Right cardiac atrium (tissue), 5 donors: ENCODE measurements at regions not wholly inside any gene's neighbourhood (a gene's known extent, or its start where the extent isn't known, plus 50 kb on each side); places are given as distances from the start of the nearest gene placed in this dataset.

Experiments used
- ATAC-seq, 2 donors: fragments of 200-7000 bp; cut with Tn5 transposase; one replicate each; pipeline versions ENCODE4 v1.8.0 to v1.9.1; 2020; ENCODE audit warnings: moderate library complexity in 2 of 2, mild to moderate bottlenecking in 1 of 2
- DNase-seq, 3 donors: peaks; one replicate each; pipeline ENCODE4 v3.0.0-alpha.2; 2020
- H3K27ac ChIP-seq: one replicate; pipeline ENCODE4 v1.5.1; 2013; ENCODE audit warnings: mild to moderate bottlenecking, low read length, control low read depth, moderate library complexity
- H3K27me3 ChIP-seq: one replicate; pipeline ENCODE4 v1.6.1; 2013; ENCODE audit not compliant: control insufficient read depth, insufficient read depth
- H3K4me1 ChIP-seq: one replicate; pipeline ENCODE4 v1.6.1; 2013; ENCODE audit warnings: low read length; ENCODE audit not compliant: control insufficient read depth, insufficient read depth
- H3K4me3 ChIP-seq: one replicate; pipeline ENCODE4 v1.5.1; 2013; ENCODE audit warnings: low read length, control low read depth
- H3K9me3 ChIP-seq: one replicate; pipeline ENCODE4 v1.6.1; 2013; ENCODE audit warnings: low read length; ENCODE audit not compliant: control insufficient read depth
- WGBS: extraction: QIAGEN DNeasy Blood & Tissue Kit; methylation state at CpG from one replicate; pipeline ENCODE4 v1.1.7; 2013; 5-methylcytosine and 5-hydroxymethylcytosine counted together
- intact Hi-C, 4 donors: fragments of 100-400 bp; cut with DNase I; formaldehyde crosslinking; loops; one replicate each; pipeline versions ENCODE4 v1.11.0 to v1.14.0; 2022 to 2023
- donor health status: healthy with polysubstance abuse.
- donor health status: DM: no; HTN: yes; CAD: no.
- donor health status: DM: no; HTN: no; CAD: no.
- donor health status: DM: no; HTN: yes; CAD: no; lungs with severe emphysema.
- donor health status: DM: yes; HTN: yes; CAD: no.

DNA sequence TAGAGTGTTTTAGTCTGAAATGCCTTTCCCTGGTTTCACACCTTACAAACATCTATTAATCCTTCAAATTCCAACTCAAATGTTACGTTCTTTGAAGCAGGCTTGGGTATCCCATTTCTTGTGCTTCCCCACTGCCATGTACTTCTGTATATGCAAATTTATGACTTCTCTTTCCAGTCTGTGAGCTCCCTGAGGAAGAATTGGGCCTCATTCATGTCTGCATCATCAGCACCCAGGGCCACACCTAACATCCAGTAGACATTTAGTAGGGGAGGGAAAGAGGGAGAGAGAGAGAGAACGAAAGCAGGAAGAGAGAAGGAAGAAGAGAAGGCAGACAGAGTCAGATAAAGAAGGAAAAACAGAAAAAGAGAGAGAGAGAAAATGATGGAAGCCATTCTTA is 53.3 kb upstream of the KY start:
- intact Hi-C loops: no loop called here
- no peaks in the 10 kb centered on the region for H3K27me3 ChIP-seq
- H3K9me3 ChIP-seq: no peaks in the 10 kb centered on the region
- WGBS: 77% methylated on average over 2 of the region's 2 CpGs
- no peaks in the 10 kb centered on the region for H3K4me1 ChIP-seq
- no peak overlapping the region for H3K4me3 ChIP-seq
- ATAC-seq (no peak), DNase-seq (no peak)
- no peak overlapping the region for H3K27ac ChIP-seq

DNA sequence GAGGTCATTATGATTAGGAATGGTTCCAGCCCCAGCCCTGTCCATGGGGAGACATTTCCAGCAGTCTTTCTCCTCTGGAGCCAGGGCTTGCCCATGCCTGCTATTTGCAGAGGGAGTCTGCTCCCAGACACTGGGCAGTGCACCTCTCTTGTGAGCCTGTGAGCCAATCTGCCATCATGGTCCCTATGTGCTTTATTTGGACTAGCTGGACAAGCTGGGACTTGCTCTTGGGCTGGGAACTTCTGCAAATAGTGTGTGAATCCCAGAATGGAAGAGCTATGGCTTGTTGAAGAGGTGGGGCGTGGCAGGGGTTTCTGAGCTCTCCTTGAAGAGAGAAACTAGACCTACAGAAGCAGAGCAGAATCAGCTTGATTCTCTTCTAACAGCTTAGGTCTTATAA is 53.7 kb upstream of the KY start:
- no peak overlapping the region for H3K27ac ChIP-seq
- H3K4me3 ChIP-seq: no peak overlapping the region
- intact Hi-C loops: no loop called here
- H3K27me3 ChIP-seq: no peaks in the 10 kb centered on the region
- DNase-seq: no peak
- no peaks in the 10 kb centered on the region for H3K9me3 ChIP-seq
- no peak for ATAC-seq
- 69% methylated on average over 1 of the region's 1 CpG for WGBS
- no peaks in the 10 kb centered on the region for H3K4me1 ChIP-seq

DNA sequence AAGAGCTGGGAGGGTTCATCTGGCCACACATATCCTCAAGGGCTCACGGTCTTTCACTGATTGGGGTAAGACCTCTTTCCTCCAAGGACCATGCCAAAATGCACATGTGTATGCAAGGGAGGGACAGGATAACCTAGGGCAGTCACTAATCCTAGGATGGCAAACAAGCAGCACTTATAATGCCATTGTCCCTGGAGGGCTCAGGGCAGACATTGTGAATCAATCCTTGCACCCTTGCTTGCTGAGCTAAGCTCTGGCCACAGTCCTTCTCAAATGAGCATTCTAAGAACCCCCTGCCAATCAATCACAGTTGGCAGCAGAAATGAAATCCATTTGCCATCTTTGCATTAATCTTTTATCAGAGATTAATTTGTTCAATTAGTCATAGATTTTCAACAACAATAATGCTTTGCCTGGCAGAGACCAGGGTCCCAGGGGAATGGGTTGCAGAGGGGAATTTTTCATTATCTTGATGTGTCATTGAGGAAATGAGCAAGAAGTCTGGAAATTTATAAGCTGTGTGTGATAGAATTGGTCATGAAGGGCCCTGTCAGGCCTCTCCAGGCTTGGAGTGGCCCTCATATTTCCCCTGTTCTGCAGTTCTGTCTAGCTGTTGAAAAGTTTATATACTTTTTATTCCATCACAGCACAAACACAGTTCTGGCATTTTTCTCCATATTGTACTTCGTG is 57.2 kb upstream of the KY start:
- Histone ChIP-seq H3K27me3 (no peaks in the 10 kb centered on the region), H3K4me3 (no peak overlapping the region), H3K9me3 (no peaks in the 10 kb centered on the region), H3K27ac (no peak overlapping the region), H3K4me1 (no peaks in the 10 kb centered on the region)
- 87% methylated on average over 2 of the region's 2 CpGs for WGBS
- intact Hi-C loops: no loop called here
- ATAC-seq: no peak
- DNase-seq: no peak

DNA sequence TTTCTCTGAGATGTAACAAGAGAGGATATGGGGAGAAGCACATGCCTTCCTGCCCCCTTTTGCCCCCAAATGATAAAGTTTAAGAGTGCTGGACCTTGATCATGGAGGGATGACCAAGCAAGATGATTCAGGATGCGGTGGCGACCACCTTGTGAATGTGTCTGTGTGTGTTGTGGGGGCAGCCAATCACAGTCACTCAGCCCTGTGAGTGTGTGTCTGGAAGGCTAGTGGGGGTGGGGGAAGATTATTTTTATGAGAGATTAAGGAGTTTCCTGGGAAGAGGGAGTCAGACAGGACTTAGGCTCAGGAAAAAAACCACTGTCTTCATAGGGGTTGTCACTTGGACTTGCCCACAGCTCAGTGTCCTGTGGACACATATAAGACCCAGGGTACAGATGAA is 57.8 kb upstream of the KY start:
- WGBS: 93% methylated on average over 2 of the region's 2 CpGs
- intact Hi-C loops: no loop called here
- DNase-seq (no peak), ATAC-seq (no peak)
- Histone ChIP-seq H3K4me3 (no peak overlapping the region), H3K9me3 (no peaks in the 10 kb centered on the region), H3K4me1 (no peaks in the 10 kb centered on the region), H3K27ac (no peak overlapping the region), H3K27me3 (no peaks in the 10 kb centered on the region)

DNA sequence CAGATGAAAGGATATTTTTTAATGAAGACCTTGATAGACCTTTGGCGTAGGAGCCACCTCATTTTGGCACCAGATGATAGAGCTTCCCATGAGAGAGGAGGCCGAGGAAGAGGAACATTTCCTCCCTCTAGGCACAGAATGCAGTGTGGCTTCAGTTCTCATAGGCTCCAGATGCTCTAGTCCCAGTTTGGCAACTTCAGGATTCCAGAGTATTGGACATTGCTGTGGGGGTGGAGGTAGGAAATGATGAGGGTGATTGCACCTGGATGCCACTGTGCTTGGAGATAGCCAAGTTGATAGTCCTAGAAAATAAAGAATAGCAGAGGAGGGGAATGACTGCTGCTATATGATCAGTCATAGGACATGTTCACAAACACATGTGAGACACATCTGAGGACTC is 58.3 kb upstream of the KY start:
- Histone ChIP-seq H3K4me3 (no peak overlapping the region), H3K27me3 (no peaks in the 10 kb centered on the region), H3K9me3 (no peaks in the 10 kb centered on the region), H3K4me1 (no peaks in the 10 kb centered on the region), H3K27ac (no peak overlapping the region)
- ATAC-seq (no peak), DNase-seq (no peak)
- WGBS: 79% methylated on average over 2 of the region's 2 CpGs
- intact Hi-C loops: no loop called here

DNA sequence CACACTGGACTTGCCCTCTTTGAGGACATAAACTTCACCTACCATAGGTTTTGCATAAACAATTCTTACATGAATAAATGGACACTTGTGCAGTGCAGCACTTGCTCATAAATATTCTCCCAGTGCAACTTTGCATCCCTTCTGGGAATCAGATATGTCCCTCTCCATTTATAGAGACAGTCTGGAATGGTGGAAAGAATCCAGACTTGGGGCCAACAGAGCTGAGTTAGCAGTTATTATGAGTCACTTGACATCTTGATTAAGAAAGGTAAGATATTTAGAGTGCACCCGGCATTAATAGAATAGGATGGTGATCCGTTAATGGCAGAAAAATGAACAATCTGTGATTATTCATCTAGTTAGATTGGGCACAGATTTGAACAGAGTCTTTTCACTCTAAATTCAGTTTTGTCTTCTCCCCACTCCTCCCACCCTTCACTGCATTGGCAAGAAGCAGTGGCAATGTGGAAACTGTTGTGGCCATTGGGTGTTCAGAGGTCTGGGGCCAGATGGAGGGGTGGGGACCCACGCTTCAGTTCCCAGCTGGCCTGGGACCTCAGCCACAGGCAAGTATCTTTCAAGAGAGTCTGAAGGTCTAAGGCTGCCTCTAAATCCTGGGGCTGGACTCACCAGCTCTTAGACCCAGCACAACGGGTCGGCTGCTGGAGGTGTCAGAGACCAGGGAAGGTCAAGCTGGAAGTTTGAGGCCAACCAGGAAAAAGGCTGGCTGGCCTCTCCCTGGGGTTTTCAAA is 58.9 kb upstream of the KY start:
- Histone ChIP-seq H3K9me3 (no peaks in the 10 kb centered on the region), H3K4me3 (no peak overlapping the region), H3K4me1 (no peaks in the 10 kb centered on the region), H3K27me3 (no peaks in the 10 kb centered on the region), H3K27ac (no peak overlapping the region)
- ATAC-seq: peak; percentile 64 to 66
- intact Hi-C loops: no loop called here
- WGBS: 32% methylated on average over 5 of the region's 5 CpGs
- peak in 2 of 3 donors; percentile 23 to 62 for DNase-seq

DNA sequence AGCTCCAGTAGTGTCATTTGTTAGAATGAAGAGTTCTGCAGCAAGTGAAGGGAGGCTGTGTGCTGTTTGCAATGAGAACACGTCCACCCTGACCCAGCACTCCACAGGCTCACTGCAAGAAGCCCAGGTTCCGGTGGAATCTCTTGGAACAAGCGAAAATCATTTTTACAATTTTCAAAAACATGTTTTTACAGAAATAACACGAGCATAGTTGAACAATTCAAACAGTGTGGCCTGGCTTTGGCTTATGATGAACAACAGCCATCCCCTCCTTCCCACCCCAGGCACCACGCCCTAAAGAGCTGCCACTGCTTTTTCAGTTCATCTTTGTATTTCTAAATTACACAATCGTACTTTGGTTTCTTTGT is 59.5 kb upstream of the KY start:
- Histone ChIP-seq H3K9me3 (no peaks in the 10 kb centered on the region), H3K4me1 (no peaks in the 10 kb centered on the region), H3K4me3 (no peak overlapping the region), H3K27me3 (no peaks in the 10 kb centered on the region), H3K27ac (no peak overlapping the region)
- DNase-seq: peak in 1 of 3 donors; percentile 33
- no peak for ATAC-seq
- intact Hi-C loops: no loop called here
- WGBS: 62% methylated on average over 6 of the region's 6 CpGs

DNA sequence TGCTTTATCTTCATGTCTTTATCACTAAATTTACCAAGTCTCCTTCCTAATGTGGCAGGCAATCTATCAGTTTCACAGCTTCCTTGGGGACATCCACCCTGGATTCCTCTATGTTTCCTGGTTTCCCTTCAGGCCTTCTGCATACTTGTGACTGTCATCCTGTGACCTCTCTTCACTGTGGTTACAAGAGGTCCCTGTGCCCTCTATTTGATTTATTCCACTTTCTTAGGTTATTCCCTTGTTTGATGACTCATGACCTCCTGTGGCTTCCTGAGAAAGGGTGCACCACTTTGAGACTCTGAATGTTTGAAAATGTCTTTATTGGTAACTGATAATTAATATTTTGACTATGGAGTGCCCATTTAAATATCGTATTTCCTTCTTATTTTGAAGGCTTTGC is 60.5 kb upstream of the KY start:
- Histone ChIP-seq H3K27me3 (no peaks in the 10 kb centered on the region), H3K9me3 (no peaks in the 10 kb centered on the region), H3K4me3 (no peak overlapping the region), H3K4me1 (no peaks in the 10 kb centered on the region), H3K27ac (no peak overlapping the region)
- no peak for DNase-seq
- no peak for ATAC-seq
- intact Hi-C loops: no loop called here
- 85% methylated on average over 1 of the region's 1 CpG for WGBS

DNA sequence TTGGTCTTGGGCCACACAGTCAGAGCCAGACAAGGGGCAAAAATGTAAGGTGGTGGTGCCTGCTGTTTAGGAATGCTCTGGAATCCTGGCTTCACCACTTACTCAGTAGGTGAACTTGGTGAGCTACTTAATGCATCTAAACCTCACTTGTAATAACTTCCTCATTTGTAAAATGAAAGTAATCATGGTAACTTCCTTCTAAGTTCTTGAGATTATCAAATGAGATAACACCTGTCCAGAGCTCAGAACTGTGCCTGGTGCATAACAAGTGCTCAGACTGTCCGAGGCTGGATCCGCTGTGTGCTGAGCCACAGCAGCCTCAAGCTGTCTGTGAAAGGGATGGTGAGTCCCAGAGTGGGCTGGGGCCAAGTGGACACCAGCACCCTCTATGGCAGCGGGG is 62.8 kb upstream of the KY start:
- no peak overlapping the region for H3K4me3 ChIP-seq
- no peak for DNase-seq
- 84% methylated on average over 3 of the region's 3 CpGs for WGBS
- ATAC-seq: no peak
- H3K27me3 ChIP-seq: no peaks in the 10 kb centered on the region
- H3K4me1 ChIP-seq: no peaks in the 10 kb centered on the region
- no peak overlapping the region for H3K27ac ChIP-seq
- intact Hi-C loops: no loop called here
- H3K9me3 ChIP-seq: no peaks in the 10 kb centered on the region

DNA sequence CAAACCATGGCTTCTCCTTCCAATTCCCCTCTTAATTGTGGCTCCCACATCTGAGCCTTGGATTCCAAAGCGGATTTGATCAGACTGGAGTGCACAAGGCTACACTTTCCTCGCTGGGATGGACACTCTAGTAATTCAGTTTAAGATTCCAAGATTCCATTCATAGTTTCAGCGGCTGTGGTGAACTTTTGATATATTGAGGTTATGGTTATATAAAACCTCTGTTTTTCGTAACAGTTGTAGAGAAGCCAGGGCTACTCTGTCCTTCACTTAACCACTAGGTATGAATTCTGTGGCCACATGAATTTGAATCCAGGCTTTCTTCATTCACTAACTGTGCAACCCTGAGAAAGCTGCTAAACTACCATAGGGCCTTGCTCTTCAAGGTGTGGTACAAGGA is 67.9 kb upstream of the KY start:
- DNase-seq: no peak
- 73% methylated on average over 4 of the region's 4 CpGs for WGBS
- Histone ChIP-seq H3K9me3 (no peaks in the 10 kb centered on the region), H3K4me3 (no peak overlapping the region), H3K27ac (no peak overlapping the region), H3K4me1 (no peaks in the 10 kb centered on the region), H3K27me3 (no peaks in the 10 kb centered on the region)
- ATAC-seq: no peak
- intact Hi-C loops: no loop called here

DNA sequence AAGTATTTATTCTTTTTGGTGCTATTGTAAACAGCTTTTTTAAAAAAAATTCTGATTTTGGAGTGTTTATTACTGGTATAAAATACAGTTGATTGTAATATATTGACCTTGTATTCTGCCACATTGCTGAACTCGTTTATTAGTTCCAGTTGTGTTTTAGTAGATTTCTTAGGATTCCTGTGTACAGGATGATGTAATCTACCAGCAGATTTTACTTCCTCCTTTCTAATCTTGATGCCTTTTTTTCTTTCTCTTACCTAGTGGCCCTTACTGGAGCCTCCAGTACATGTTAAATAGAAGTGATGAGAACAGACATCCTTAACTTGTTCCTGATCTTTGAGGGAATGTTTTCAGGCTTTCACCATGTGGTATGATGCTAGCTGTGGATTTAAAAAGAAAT is 70.4 kb upstream of the KY start:
- DNase-seq (no peak), ATAC-seq (no peak)
- no peaks in the 10 kb centered on the region for H3K4me1 ChIP-seq
- no peak overlapping the region for H3K27ac ChIP-seq
- WGBS: 45% methylated on average over 1 of the region's 1 CpG
- H3K9me3 ChIP-seq: no peaks in the 10 kb centered on the region
- H3K27me3 ChIP-seq: no peaks in the 10 kb centered on the region
- intact Hi-C loops: no loop called here
- no peak overlapping the region for H3K4me3 ChIP-seq

DNA sequence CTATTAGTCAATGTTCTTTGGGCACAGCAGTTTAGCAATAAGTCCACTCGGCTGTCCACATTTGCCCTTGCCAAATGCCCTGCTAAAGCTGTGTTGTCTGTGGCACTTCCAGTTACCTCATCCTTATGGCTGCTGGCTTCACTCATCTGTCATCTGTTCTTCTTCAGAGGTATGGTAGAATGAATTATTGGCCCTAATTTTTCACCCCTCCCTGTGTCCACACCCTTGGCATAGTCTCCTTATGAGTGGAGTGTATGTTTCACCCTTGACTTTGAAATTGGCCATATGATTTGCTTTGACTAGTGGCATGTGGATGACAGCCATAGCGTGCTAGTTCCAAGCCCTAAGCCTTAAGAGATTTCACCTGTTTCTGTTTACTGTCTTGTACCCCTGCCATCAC is 72.1 kb upstream of the EPHB1 start:
- H3K9me3 ChIP-seq: no peaks in the 10 kb centered on the region
- no peak overlapping the region for H3K4me3 ChIP-seq
- H3K27ac ChIP-seq: no peak overlapping the region
- no peaks in the 10 kb centered on the region for H3K27me3 ChIP-seq
- intact Hi-C loops: no loop called here
- no peak for ATAC-seq
- no peaks in the 10 kb centered on the region for H3K4me1 ChIP-seq
- DNase-seq: no peak
- WGBS: 87% methylated on average over 2 of the region's 2 CpGs
